H9 (cell line): ENCODE measurements at regions not wholly inside any gene's neighbourhood (a gene's known extent, or its start where the extent isn't known, plus 50 kb on each side); places are given as distances from the start of the nearest gene placed in this dataset.

Source experiments
- DNase-seq: peaks from one replicate; pipeline ENCODE4 v3.0.0-alpha.2; 2017
- H2AFZ ChIP-seq: one replicate; pipeline ENCODE4 v1.6.1; 2013; ENCODE audit warnings: mild to moderate bottlenecking, low read length, control low read depth, moderate library complexity
- H2AK5ac ChIP-seq: 2 replicates; pipeline ENCODE4 v1.6.1; 2013; ENCODE audit warnings: low read length, control low read depth, mixed read lengths; ENCODE audit not compliant: insufficient read length
- H2BK120ac ChIP-seq: one replicate; pipeline ENCODE4 v1.6.1; 2013; ENCODE audit warnings: low read depth, mild to moderate bottlenecking, low read length, control low read depth, inconsistent platforms; ENCODE audit not compliant: poor library complexity, severe bottlenecking
- H2BK12ac ChIP-seq: 2 replicates; pipeline ENCODE4 v1.6.1; 2013; ENCODE audit warnings: low read length, control low read depth, mixed read lengths, low read depth; ENCODE audit not compliant: insufficient read length
- H2BK15ac ChIP-seq: 2 replicates; pipeline ENCODE4 v1.6.1; 2013; ENCODE audit warnings: low read depth, low read length, control low read depth
- H2BK20ac ChIP-seq: one replicate; pipeline ENCODE4 v1.6.1; 2013; ENCODE audit warnings: low read depth, mild to moderate bottlenecking, low read length, control low read depth, inconsistent platforms; ENCODE audit not compliant: poor library complexity, severe bottlenecking
- H2BK5ac ChIP-seq: 2 replicates; pipeline ENCODE4 v1.6.1; 2013; ENCODE audit warnings: low read length, control low read depth, mixed read lengths; ENCODE audit not compliant: insufficient read length
- H3K14ac ChIP-seq: 2 replicates; pipeline ENCODE4 v1.6.1; 2013; ENCODE audit warnings: low read length, control low read depth; ENCODE audit not compliant: insufficient read depth
- H3K18ac ChIP-seq: 2 replicates; pipeline ENCODE4 v1.6.1; 2013; ENCODE audit warnings: low read depth, mild to moderate bottlenecking, mixed read lengths, low read length, control low read depth; ENCODE audit not compliant: insufficient read length
- H3K23ac ChIP-seq: 2 replicates; pipeline ENCODE4 v1.6.1; 2013; ENCODE audit warnings: low read length, control low read depth, mixed read lengths, low read depth; ENCODE audit not compliant: insufficient read length
- H3K23me2 ChIP-seq: 2 replicates; pipeline ENCODE4 v1.6.1; 2013; ENCODE audit warnings: low read depth, mild to moderate bottlenecking, mixed read lengths, low read length, control low read depth; ENCODE audit not compliant: insufficient read length, poor library complexity, severe bottlenecking
- H3K27ac ChIP-seq: 2 replicates; pipeline ENCODE4 v1.5.1; 2013; ENCODE audit warnings: low read length, control low read depth, mixed read lengths, low read depth; ENCODE audit not compliant: insufficient read length
- H3K27me3 ChIP-seq: 2 replicates; pipeline ENCODE4 v1.6.1; 2013; ENCODE audit warnings: low read length, control low read depth, inconsistent platforms; ENCODE audit not compliant: insufficient read depth
- H3K4ac ChIP-seq: 2 replicates; pipeline ENCODE4 v1.6.1; 2013; ENCODE audit warnings: low read depth, mild to moderate bottlenecking, control low read depth, inconsistent platforms, low read length, moderate library complexity
- H3K4me1 ChIP-seq: 2 replicates; pipeline ENCODE4 v1.6.1; 2013; ENCODE audit warnings: low read length, control low read depth, inconsistent platforms; ENCODE audit not compliant: insufficient read depth
- H3K4me2 ChIP-seq: 2 replicates; pipeline ENCODE4 v1.6.1; 2013; ENCODE audit warnings: low read length, control low read depth, mixed read lengths; ENCODE audit not compliant: insufficient read length, insufficient read depth
- H3K56ac ChIP-seq: 2 replicates; pipeline ENCODE4 v1.6.1; 2013; ENCODE audit warnings: low read depth, mild to moderate bottlenecking, mixed read lengths, low read length, control low read depth; ENCODE audit not compliant: insufficient read length
- H3K79me1 ChIP-seq: 2 replicates; pipeline ENCODE4 v1.6.1; 2013; ENCODE audit warnings: low read depth, mild to moderate bottlenecking, moderate library complexity, low read length, control low read depth, inconsistent platforms; ENCODE audit not compliant: insufficient read depth, poor library complexity, severe bottlenecking
- H3K79me2 ChIP-seq: 2 replicates; pipeline ENCODE4 v1.6.1; 2013; ENCODE audit warnings: low read length, control low read depth, inconsistent platforms; ENCODE audit not compliant: insufficient read depth
- H3K9ac ChIP-seq: 2 replicates; pipeline ENCODE4 v1.6.1; 2013; ENCODE audit warnings: low read length, control low read depth, mixed read lengths; ENCODE audit not compliant: insufficient read length; ENCODE audit errors: extremely low read depth
- H3K9me3 ChIP-seq: one replicate; pipeline ENCODE4 v1.6.1; 2013; ENCODE audit warnings: low read depth, low read length, inconsistent platforms; ENCODE audit not compliant: control insufficient read depth
- H3T11ph ChIP-seq: one replicate; pipeline ENCODE4 v1.6.1; 2013; ENCODE audit warnings: mild to moderate bottlenecking, low read length, control low read depth, inconsistent platforms
- H4K20me1 ChIP-seq: one replicate; pipeline ENCODE4 v1.6.1; 2013; ENCODE audit not compliant: control insufficient read depth, insufficient read length, insufficient read depth
- H4K5ac ChIP-seq: 2 replicates; pipeline ENCODE4 v1.6.1; 2013; ENCODE audit warnings: low read depth, mild to moderate bottlenecking, mixed read lengths, low read length, control low read depth; ENCODE audit not compliant: insufficient read length
- H4K8ac ChIP-seq: replicated peaks from 2 replicates; pipeline ENCODE4 v1.6.1; 2013; ENCODE audit warnings: low read length, control low read depth, mixed read lengths, low read depth; ENCODE audit not compliant: insufficient read length
- H4K91ac ChIP-seq: 2 replicates; pipeline ENCODE4 v1.6.1; 2013; ENCODE audit warnings: low read depth, mild to moderate bottlenecking, moderate library complexity, mixed read lengths, low read length, control low read depth; ENCODE audit not compliant: insufficient read length
- H3K27ac Mint-ChIP-seq, 3 experiments: 2 replicates in 2 of 3; 3 replicates in 1 of 3; pipeline ENCODE4 v1.8.0; 2020 to 2021; ENCODE audit warnings: mixed read lengths in 3 of 3, mild to moderate bottlenecking in 1 of 3, moderate library complexity in 1 of 3
- H3K27me3 Mint-ChIP-seq: 2 replicates; pipeline ENCODE4 v1.8.0; 2021; ENCODE audit warnings: low read depth, mild to moderate bottlenecking, moderate library complexity, mixed read lengths
- H3K36me3 Mint-ChIP-seq, 3 experiments: 2 replicates in 2 of 3; 3 replicates in 1 of 3; pipeline ENCODE4 v1.8.0; 2020 to 2021; ENCODE audit warnings: low read depth in 3 of 3, mixed read lengths in 3 of 3; ENCODE audit not compliant: insufficient read depth in 1 of 3
- H3K4me1 Mint-ChIP-seq, 2 experiments: 2 replicates each; pipeline ENCODE4 v1.8.0; 2020; ENCODE audit warnings: mixed read lengths in 2 of 2
- H3K4me3 Mint-ChIP-seq, 2 experiments: 2 replicates in 1 of 2; 3 replicates in 1 of 2; pipeline ENCODE4 v1.8.0; 2020 to 2021; ENCODE audit warnings: mild to moderate bottlenecking in 2 of 2, mixed read lengths in 2 of 2, moderate library complexity in 1 of 2
- H3K9me3 Mint-ChIP-seq, 2 experiments: 2 replicates in 1 of 2; 3 replicates in 1 of 2; pipeline ENCODE4 v1.8.0; 2020; ENCODE audit warnings: mild to moderate bottlenecking in 2 of 2, mixed read lengths in 2 of 2, moderate library complexity in 1 of 2
- WGBS: extraction: QIAGEN DNeasy Blood & Tissue Kit; methylation state at CpG from one replicate; pipeline ENCODE4 v1.1.7; 2013; ENCODE audit warnings: missing lambda C conversion rate, low lambda C conversion rate, mixed read lengths; ENCODE audit not compliant: insufficient read length; ENCODE audit errors: extremely low coverage; 5-methylcytosine and 5-hydroxymethylcytosine counted together
- TF ChIP-seq, protein P1 (sequence below): fragments of 200-600 bp; sonication (generic); conservative IDR thresholded peaks from 3 replicates; pipeline ENCODE4 v1.8.0; 2021; ENCODE audit warnings: antibody characterized with exemption, mild to moderate bottlenecking

DNA sequence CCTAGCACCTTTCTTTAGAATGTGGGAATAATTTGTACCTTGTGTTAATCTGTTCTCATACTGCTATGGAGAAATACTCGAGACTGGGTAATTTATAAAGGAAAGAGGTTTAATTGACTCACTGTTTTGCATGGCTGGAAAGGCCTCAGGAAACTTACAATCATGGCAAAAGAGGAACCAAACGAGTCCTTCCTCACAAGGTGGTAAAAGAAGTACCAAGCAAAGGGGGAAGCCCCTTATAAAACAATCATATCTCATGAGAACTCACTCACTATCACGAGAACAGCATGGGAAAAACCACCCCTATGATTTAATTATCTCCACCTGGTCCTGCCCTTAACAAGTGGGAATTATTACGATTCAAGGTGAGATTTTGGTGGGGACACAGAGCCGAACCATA lies 127.1 kb upstream of the ANO3 start:
- no peak overlapping the region for H3K18ac ChIP-seq
- H2AFZ ChIP-seq: no peak overlapping the region
- H3K9me3 Mint-ChIP-seq: no peaks in the 10 kb centered on the region
- no peak for DNase-seq
- H3K4me2 ChIP-seq: no peak overlapping the region
- no peak overlapping the region for H2BK15ac ChIP-seq
- H4K8ac ChIP-seq: no peak overlapping the region
- H3K4me1 ChIP-seq: no peaks in the 10 kb centered on the region
- no peaks in the 10 kb centered on the region for H3K9me3 ChIP-seq
- no peaks in the 10 kb centered on the region for H4K20me1 ChIP-seq
- no peaks in the 10 kb centered on the region for H3K4me1 Mint-ChIP-seq
- H3K27ac ChIP-seq: no peak overlapping the region
- no peak overlapping the region for H3K4ac ChIP-seq
- no peak overlapping the region for H3K4me3 Mint-ChIP-seq
- H3K23ac ChIP-seq: no peak overlapping the region
- H2BK12ac ChIP-seq: no peak overlapping the region
- TF ChIP-seq, protein P1, sequence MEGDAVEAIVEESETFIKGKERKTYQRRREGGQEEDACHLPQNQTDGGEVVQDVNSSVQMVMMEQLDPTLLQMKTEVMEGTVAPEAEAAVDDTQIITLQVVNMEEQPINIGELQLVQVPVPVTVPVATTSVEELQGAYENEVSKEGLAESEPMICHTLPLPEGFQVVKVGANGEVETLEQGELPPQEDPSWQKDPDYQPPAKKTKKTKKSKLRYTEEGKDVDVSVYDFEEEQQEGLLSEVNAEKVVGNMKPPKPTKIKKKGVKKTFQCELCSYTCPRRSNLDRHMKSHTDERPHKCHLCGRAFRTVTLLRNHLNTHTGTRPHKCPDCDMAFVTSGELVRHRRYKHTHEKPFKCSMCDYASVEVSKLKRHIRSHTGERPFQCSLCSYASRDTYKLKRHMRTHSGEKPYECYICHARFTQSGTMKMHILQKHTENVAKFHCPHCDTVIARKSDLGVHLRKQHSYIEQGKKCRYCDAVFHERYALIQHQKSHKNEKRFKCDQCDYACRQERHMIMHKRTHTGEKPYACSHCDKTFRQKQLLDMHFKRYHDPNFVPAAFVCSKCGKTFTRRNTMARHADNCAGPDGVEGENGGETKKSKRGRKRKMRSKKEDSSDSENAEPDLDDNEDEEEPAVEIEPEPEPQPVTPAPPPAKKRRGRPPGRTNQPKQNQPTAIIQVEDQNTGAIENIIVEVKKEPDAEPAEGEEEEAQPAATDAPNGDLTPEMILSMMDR: no peak
- H3K9ac ChIP-seq: no peak overlapping the region
- no peak overlapping the region for H3K56ac ChIP-seq
- H3T11ph ChIP-seq: no peak overlapping the region
- no peaks in the 10 kb centered on the region for H3K79me1 ChIP-seq
- H2AK5ac ChIP-seq: no peak overlapping the region
- no peaks in the 10 kb centered on the region for H3K27me3 Mint-ChIP-seq
- H3K27me3 ChIP-seq: no peaks in the 10 kb centered on the region
- H4K5ac ChIP-seq: no peak overlapping the region
- no peaks in the 10 kb centered on the region for H3K36me3 Mint-ChIP-seq
- H3K14ac ChIP-seq: no peak overlapping the region
- no peaks in the 10 kb centered on the region for H3K79me2 ChIP-seq
- H3K23me2 ChIP-seq: no peaks in the 10 kb centered on the region
- H2BK20ac ChIP-seq: no peak overlapping the region
- no CpG with 5 or more reads among the region's 5 CpGs for WGBS
- H2BK120ac ChIP-seq: no peak overlapping the region
- no peak overlapping the region for H2BK5ac ChIP-seq
- H4K91ac ChIP-seq: no peak overlapping the region
- H3K27ac Mint-ChIP-seq: no peak overlapping the region
